HepG2 (cell line): ENCODE measurements at regions not wholly inside any gene's neighbourhood (a gene's known extent, or its start where the extent isn't known, plus 50 kb on each side); places are given as distances from the start of the nearest gene placed in this dataset.

Experiments used
- ATAC-seq: fragments of 200-7000 bp; cut with Tn5 transposase; 3 replicates; pipeline ENCODE4 v1.9.1; 2020; ENCODE audit warnings: mild to moderate bottlenecking, moderate library complexity
- BruUV-seq: library from RNA; stranded (reverse); fragments of 400-500 nt; replicated peaks from 2 replicates; lab custom pipeline; 2021; lab: Mats Ljungman, UMichigan
- CTCF ChIA-PET: fragments of 300-600 bp; formaldehyde crosslinking; extraction: SDS; loops from one replicate; lab custom pipeline; 2021; ENCODE audit warnings: low total read pairs, inconsistent platforms, low intra/inter-chr PET ratio; lab: Yijun Ruan, JAX
- POLR2A ChIA-PET: fragments of 350-600 bp; sonication (Branson Sonifier 250); formaldehyde crosslinking; loops from one replicate; lab custom pipeline; 2020; ENCODE audit warnings: antibody characterized with exemption, inconsistent platforms; lab: Yijun Ruan, JAX
- DNase-seq: peaks from one replicate; pipeline ENCODE4 v3.0.0-alpha.2; 2015; ENCODE audit warnings: low spot score
- FAIRE-seq: peaks from 3 replicates; lab custom pipeline; 2011; peaks lifted over from hg19 to GRCh38; lab: Jason Lieb, UNC
- H2AFZ ChIP-seq: one replicate; pipeline ENCODE4 v1.6.1; 2011; ENCODE audit warnings: low read length, inconsistent platforms
- H3K27ac ChIP-seq: fragments of 300-600 bp; 3 replicates; pipeline ENCODE4 v1.8.0; 2011; ENCODE audit warnings: mixed run types, mild to moderate bottlenecking, mixed read lengths, low read length, inconsistent platforms; ENCODE audit not compliant: insufficient read depth; ENCODE audit errors: extremely low read length
- H3K27me3 ChIP-seq, 2 experiments: fragments of 200-600 bp in 1 of 2; 2 replicates in 1 of 2; 3 replicates in 1 of 2; pipeline versions ENCODE4 v1.6.0 to v1.8.0; 2011; ENCODE audit warnings: low read length in 2 of 2, mild to moderate bottlenecking in 2 of 2, moderate library complexity in 2 of 2, inconsistent platforms in 1 of 2; ENCODE audit not compliant: insufficient read depth in 2 of 2, control insufficient read depth in 1 of 2
- H3K36me3 ChIP-seq, 2 experiments: fragments of 200-600 bp in 1 of 2; replicated peaks in 1 of 2; 2 replicates in 1 of 2; 3 replicates in 1 of 2; pipeline versions ENCODE4 v1.5.1 to v1.8.0; 2011; ENCODE audit warnings: low read length in 2 of 2, inconsistent platforms in 1 of 2; ENCODE audit not compliant: insufficient read depth in 2 of 2, control insufficient read depth in 1 of 2
- H3K4me1 ChIP-seq: 2 replicates; pipeline ENCODE4 v1.5.1; 2012; ENCODE audit warnings: low read length, inconsistent platforms; ENCODE audit not compliant: insufficient read depth
- H3K4me2 ChIP-seq: 2 replicates; pipeline ENCODE4 v1.6.0; 2011; ENCODE audit warnings: low read depth, low read length, inconsistent platforms
- H3K4me3 ChIP-seq, 3 experiments: fragments of 200-600 bp in 1 of 3; sonication (generic), shearing (Covaris generic) in 1 of 3; replicated peaks in 1 of 3; 2 replicates each; pipeline ENCODE4 v1.5.1; 2011 to 2016; ENCODE audit warnings: low read length in 3 of 3, inconsistent platforms in 2 of 3, low read depth in 2 of 3, mild to moderate bottlenecking in 2 of 3, control low read depth in 1 of 3, mixed read lengths in 1 of 3; ENCODE audit not compliant: insufficient read depth in 1 of 3
- H3K79me2 ChIP-seq: one replicate; pipeline ENCODE4 v1.6.1; 2011; ENCODE audit warnings: low read length, inconsistent platforms; ENCODE audit not compliant: insufficient read depth
- H3K9ac ChIP-seq: 2 replicates; pipeline ENCODE4 v1.6.0; 2011; ENCODE audit warnings: mild to moderate bottlenecking, low read depth, low read length, inconsistent platforms; ENCODE audit not compliant: insufficient read depth
- H3K9me3 ChIP-seq: 2 replicates; pipeline ENCODE4 v1.5.1; 2012; ENCODE audit warnings: mild to moderate bottlenecking, low read length
- H4K20me1 ChIP-seq: 2 replicates; pipeline ENCODE4 v1.6.0; 2011; ENCODE audit warnings: inconsistent platforms, mild to moderate bottlenecking, low read length, moderate library complexity; ENCODE audit not compliant: insufficient read depth
- CEBPB ChIP-seq: IDR thresholded peaks from 2 replicates; pipeline ENCODE4 v1.6.1; 2011; ENCODE audit warnings: low read depth, low read length, improper control_type of control experiment, borderline replicate concordance
- HMGA1 ChIP-seq: sonication (generic); formaldehyde crosslinking; conservative IDR thresholded peaks from 2 replicates; pipeline ENCODE4 v1.4.0; 2020; ENCODE audit warnings: missing genetic modification reagents
- JUN ChIP-seq: sonication (generic); formaldehyde crosslinking; IDR thresholded peaks from 2 replicates; pipeline ENCODE4 v1.4.0; 2020; ENCODE audit warnings: mild to moderate bottlenecking, missing genetic modification reagents
- JUND ChIP-seq: sonication (generic); formaldehyde crosslinking; IDR thresholded peaks from 2 replicates; pipeline ENCODE4 v1.8.0; 2022; ENCODE audit warnings: mild to moderate bottlenecking, missing genetic modification reagents
- KLF9 ChIP-seq: IDR thresholded peaks from 2 replicates; pipeline ENCODE4 v1.6.1; 2016; ENCODE audit warnings: low read depth
- TBX2 ChIP-seq: sonication (generic); formaldehyde crosslinking; IDR thresholded peaks from 2 replicates; pipeline ENCODE4 v1.5.0; 2020; ENCODE audit warnings: missing genetic modification reagents, mild to moderate bottlenecking, borderline replicate concordance
- USF2 ChIP-seq, 2 experiments: sonication (generic) in 1 of 2; formaldehyde crosslinking in 1 of 2; IDR thresholded peaks; 2 replicates each; pipeline versions ENCODE4 v1.5.1 to v1.6.1; 2011 to 2020; ENCODE audit warnings: borderline replicate concordance in 1 of 2, low read depth in 1 of 2, low read length in 1 of 2, mild to moderate bottlenecking in 1 of 2, missing genetic modification reagents in 1 of 2, moderate library complexity in 1 of 2
- ZIK1 ChIP-seq: sonication (generic); formaldehyde crosslinking; IDR thresholded peaks from 2 replicates; pipeline ENCODE4 v1.5.0; 2020; ENCODE audit warnings: mild to moderate bottlenecking, low read depth, missing genetic modification reagents, borderline replicate concordance
- ZNF407 ChIP-seq: sonication (generic); formaldehyde crosslinking; IDR thresholded peaks from one replicate; pipeline ENCODE4 v1.5.1; 2020; ENCODE audit warnings: mild to moderate bottlenecking, missing genetic modification reagents; ENCODE audit errors: not compliant biosample characterization
- ZNF652 ChIP-seq: IDR thresholded peaks from 2 replicates; pipeline ENCODE4 v1.6.1; 2016; ENCODE audit warnings: low read depth, borderline replicate concordance
- ZNF747 ChIP-seq: sonication (generic); formaldehyde crosslinking; IDR thresholded peaks from 2 replicates; pipeline ENCODE4 v1.8.1; 2023; ENCODE audit warnings: missing genetic modification reagents, mild to moderate bottlenecking, borderline replicate concordance
- WGBS: methylation state at CpG from one replicate; pipeline ENCODE4 v1.1.6; 2017; ENCODE audit warnings: low lambda C conversion rate; 5-methylcytosine and 5-hydroxymethylcytosine counted together
- in situ Hi-C: cut with HindIII; loops from 2 replicates; pipeline ENCODE4 v1.10.0; 2017; ENCODE audit warnings: low pct_unique_long_range_greater_than_20kb; ENCODE audit not compliant: extremely low pct_ligation_motif_present
- intact Hi-C: fragments of 100-400 bp; cut with micrococcal nuclease; formaldehyde crosslinking; loops from one replicate; pipeline ENCODE4 v1.10.0; 2022; ENCODE audit not compliant: unreplicated experiment

- Histone ChIP-seq H4K20me1 (no peaks in the 10 kb centered on the region), H3K27me3 (no peaks in the 10 kb centered on the region), H3K27ac (no peak overlapping the region), H2AFZ (no peak overlapping the region), H3K79me2 (no peaks in the 10 kb centered on the region), H3K4me3 (no peak overlapping the region), H3K9me3 (no peaks in the 10 kb centered on the region), H3K4me1 (no peaks in the 10 kb centered on the region), H3K36me3 (no peaks in the 10 kb centered on the region), H3K4me2 (no peak overlapping the region), H3K9ac (no peak overlapping the region)
- FAIRE-seq, result no peak
- ChIA-PET CTCF (no interaction called here), POLR2A (no interaction called here)
- no TSS peak for BruUV-seq
- TF ChIP-seq ZNF747 (CRISPR knock-in tag) (no peak), ZIK1 (CRISPR knock-in tag) (no peak), ZNF407 (CRISPR knock-in tag) (no peak), TBX2 (no peak), CEBPB (no peak), KLF9 (no peak), JUN (no peak), USF2 (IDR thresholded peaks at IDR 0.05; ENCODE audit: low read depth, low read length) (no peak), USF2 (CRISPR knock-in tag; IDR thresholded peaks at IDR 0.05; ENCODE audit: borderline replicate concordance) (no peak), JUND (CRISPR knock-in tag) (no peak), ZNF652 (CRISPR knock-in tag) (no peak), HMGA1 (CRISPR knock-in tag) (no peak)
- intact Hi-C loops, result no loop called here
- in situ Hi-C loops, result no loop called here
- DNase-seq, result no peak
- WGBS, result 2% methylated on average over 3 of the region's 3 CpGs
- no peak for ATAC-seq
Measured at GRCh38 chr6:126743076-126743475, 375.4 kb upstream of the RSPO3 start.
